Epithelial cell of proximal tubule (primary cell): ENCODE measurements at regions not wholly inside any gene's neighbourhood (a gene's known extent, or its start where the extent isn't known, plus 50 kb on each side); places are given as distances from the start of the nearest gene placed in this dataset.

Experiments
- DNase-seq: peaks from one replicate; pipeline ENCODE4 v3.0.0-alpha.2; 2011; ENCODE audit warnings: low read depth
- H3K4me3 ChIP-seq: 2 replicates; pipeline ENCODE4 v1.5.1; 2011; ENCODE audit warnings: low read depth, mild to moderate bottlenecking, low read length
- CTCF ChIP-seq: conservative IDR thresholded peaks from 2 replicates; pipeline ENCODE4 v1.5.1; 2012; ENCODE audit warnings: low read depth, mild to moderate bottlenecking, low read length

DNA sequence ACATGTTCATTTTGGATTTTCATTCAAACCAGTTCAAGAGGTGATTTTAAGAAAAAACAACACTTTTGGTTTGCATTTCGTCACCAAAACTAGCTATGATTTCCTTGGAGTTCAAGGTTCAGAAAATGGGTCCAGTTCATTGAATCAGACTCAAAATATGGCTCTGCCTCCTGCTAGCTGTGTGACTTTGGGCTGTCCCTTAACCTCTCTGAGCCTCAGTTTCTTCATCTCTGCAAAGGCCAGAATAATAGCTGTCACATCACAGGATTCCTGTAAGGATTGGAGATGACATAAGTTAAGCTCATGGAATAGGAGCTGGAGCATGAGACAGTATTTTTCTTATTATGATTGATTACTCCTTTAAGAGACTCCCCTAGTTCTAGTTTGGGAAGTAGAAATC, 147.8 kb upstream of the SMIM23 start:
- no peak overlapping the region for H3K4me3 ChIP-seq
- no peak for DNase-seq
- TF ChIP-seq CTCF, result no peak

DNA sequence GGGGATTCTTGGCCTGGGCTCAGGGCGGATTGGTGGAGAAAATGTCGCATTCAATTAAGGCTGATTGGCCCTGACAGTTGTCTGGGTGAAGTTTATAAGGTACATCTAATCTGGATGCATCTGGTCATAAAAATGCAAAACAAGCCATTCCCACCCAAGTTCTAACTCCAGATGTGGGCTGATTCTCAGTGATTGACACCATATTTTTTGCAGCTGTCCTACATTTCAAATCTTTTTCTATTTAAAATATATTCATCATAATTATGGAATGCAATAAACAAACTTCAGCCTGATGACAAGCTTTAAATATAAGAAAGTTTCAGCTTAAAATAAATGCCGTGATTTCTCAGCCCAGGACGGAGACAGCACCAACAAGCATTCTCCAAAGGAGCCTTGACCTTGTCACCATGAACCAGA, 146.4 kb upstream of the SMIM23 start:
- no peak for TF ChIP-seq CTCF

DNA sequence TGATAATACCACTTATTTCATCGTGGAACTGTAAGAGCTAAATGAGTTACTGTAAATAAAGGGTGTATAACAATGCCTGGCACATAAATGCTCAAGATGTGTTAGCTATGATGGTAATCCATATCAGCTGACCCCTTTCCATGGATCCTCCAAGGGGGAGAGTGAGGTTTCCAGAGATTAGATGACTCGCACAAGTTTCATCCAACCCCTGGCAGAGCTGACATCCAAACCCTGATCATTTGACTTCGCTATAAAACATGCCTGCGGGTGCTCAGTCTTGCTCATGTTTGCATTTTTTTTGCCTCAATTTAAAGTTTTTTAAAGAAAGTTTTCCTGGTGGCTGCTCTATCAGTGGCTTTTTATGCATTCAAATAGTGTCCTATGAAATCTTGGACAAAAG, 145.7 kb upstream of the SMIM23 start:
- no peak for TF ChIP-seq CTCF
- H3K4me3 ChIP-seq, result no peak overlapping the region
- DNase-seq, result no peak

More for the DNA sequence above, 146.4 kb upstream of the SMIM23 start:
- H3K4me3 ChIP-seq, result no peak overlapping the region
- no peak for DNase-seq

- H3K4me3 ChIP-seq, result no peak overlapping the region
- no peak for TF ChIP-seq CTCF
- DNase-seq, result no peak
These were observed 145.1 kb upstream of the SMIM23 start for GRCh38 chr5:171640480-171640879.

DNA sequence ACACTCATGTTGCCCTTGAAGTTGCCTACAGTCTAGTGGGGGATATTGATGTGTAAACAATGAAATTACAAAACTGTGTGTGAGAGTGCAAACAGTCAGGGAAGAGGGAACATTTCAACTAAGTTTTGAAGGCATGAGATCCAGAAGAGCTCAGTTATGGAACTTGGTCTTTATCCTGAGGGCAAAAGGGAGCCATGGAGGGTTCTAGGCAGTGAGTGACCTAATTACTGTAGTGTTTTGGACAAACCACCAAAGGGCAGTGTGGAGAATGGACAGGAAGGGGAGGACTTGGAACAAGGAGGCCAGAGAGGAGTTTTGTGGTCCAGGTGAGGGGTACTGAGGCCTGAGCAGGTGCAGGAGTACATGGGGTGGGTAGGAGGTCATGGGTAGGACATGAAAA, 143.7 kb upstream of the SMIM23 start:
- DNase-seq, result no peak
- TF ChIP-seq CTCF, result no peak
- H3K4me3 ChIP-seq, result no peak overlapping the region

GRCh38 chr5:171642894-171643293, 142.7 kb upstream of the SMIM23 start:
- DNase-seq, result no peak

More at GRCh38 chr5:171642894-171643293, 142.7 kb upstream of the SMIM23 start:
- no peak for TF ChIP-seq CTCF
- H3K4me3 ChIP-seq, result no peak overlapping the region
